ENCODE measurements at regions not wholly inside any gene's neighbourhood (a gene's known extent, or its start where the extent isn't known, plus 50 kb on each side); places are given as distances from the start of the nearest gene placed in this dataset.
"Not testable (repeated sequence)": the region's sequence is repeated elsewhere in the genome, so short reads cannot be mapped to it uniquely, and the experiment has no call there.

- no peak for TF ChIP-seq CTCF (IDR thresholded peaks at IDR 0.05; ENCODE audit: low read length)
- TF ChIP-seq EZH2 (IDR thresholded peaks at IDR 0.05; ENCODE audit: borderline replicate concordance, low read length) = no peak
Measured at GRCh38 chr2:183837157-183837556, 712.9 kb downstream of the NUP35 start.

GRCh38 chr2:183838295-183838694 lies 714.1 kb downstream of the NUP35 start:
- Histone ChIP-seq H3K9me2 (ENCODE audit: low read depth, low read length) (no peaks in the 10 kb centered on the region), H3K9ac (ENCODE audit: low read length) (no peak overlapping the region), H3K79me2 (ENCODE audit: insufficient read depth, low read length) (no peaks in the 10 kb centered on the region), H3K27me3 (ENCODE audit: insufficient read depth, low read length) (no peaks in the 10 kb centered on the region), H3K4me1 (ENCODE audit: insufficient read depth, low read length, severe bottlenecking) (no peaks in the 10 kb centered on the region), H3K36me3 (ENCODE audit: insufficient read depth, low read length) (no peaks in the 10 kb centered on the region), H3K4me3 (ENCODE audit: low read depth, low read length, poor library complexity, severe bottlenecking) (no peak overlapping the region), H3F3A (ENCODE audit: insufficient read depth, low read length) (no peaks in the 10 kb centered on the region), H4K20me1 (ENCODE audit: insufficient read depth, low read length) (no peaks in the 10 kb centered on the region), H3K4me2 (ENCODE audit: low read length) (no peak overlapping the region), H2AFZ (ENCODE audit: low read length) (no peak overlapping the region), H3K27ac (ENCODE audit: low read depth, low read length, poor library complexity, severe bottlenecking) (no peak overlapping the region), H3K9me3 (ENCODE audit: low read length) (no peaks in the 10 kb centered on the region)
- no peak for TF ChIP-seq EZH2 (IDR thresholded peaks at IDR 0.05; ENCODE audit: borderline replicate concordance, low read length)
- TF ChIP-seq CTCF (IDR thresholded peaks at IDR 0.05; ENCODE audit: low read length) = no peak

More at GRCh38 chr2:183837157-183837556, 712.9 kb downstream of the NUP35 start:
- Histone ChIP-seq H3K9ac (ENCODE audit: low read length) (no peak overlapping the region), H3K79me2 (ENCODE audit: insufficient read depth, low read length) (no peaks in the 10 kb centered on the region), H3K27ac (ENCODE audit: low read depth, low read length, poor library complexity, severe bottlenecking) (no peak overlapping the region), H2AFZ (ENCODE audit: low read length) (no peak overlapping the region), H3K4me1 (ENCODE audit: insufficient read depth, low read length, severe bottlenecking) (no peaks in the 10 kb centered on the region), H3F3A (ENCODE audit: insufficient read depth, low read length) (no peaks in the 10 kb centered on the region), H3K9me2 (ENCODE audit: low read depth, low read length) (no peaks in the 10 kb centered on the region), H3K36me3 (ENCODE audit: insufficient read depth, low read length) (no peaks in the 10 kb centered on the region), H3K4me2 (ENCODE audit: low read length) (no peak overlapping the region), H4K20me1 (ENCODE audit: insufficient read depth, low read length) (no peaks in the 10 kb centered on the region), H3K27me3 (ENCODE audit: insufficient read depth, low read length) (no peaks in the 10 kb centered on the region), H3K4me3 (ENCODE audit: low read depth, low read length, poor library complexity, severe bottlenecking) (no peak overlapping the region), H3K9me3 (ENCODE audit: low read length) (no peaks in the 10 kb centered on the region)

GRCh38 chr2:183840061-183840584 lies 715.9 kb downstream of the NUP35 start:
- no peaks in the 10 kb centered on the region for H3K27me3 ChIP-seq (ENCODE audit: insufficient read depth, low read length)
- no peaks in the 10 kb centered on the region for H4K20me1 ChIP-seq (ENCODE audit: insufficient read depth, low read length)
- no peak overlapping the region for H3K4me3 ChIP-seq (ENCODE audit: low read depth, low read length, poor library complexity, severe bottlenecking)
- no peak overlapping the region for H3K9ac ChIP-seq (ENCODE audit: low read length)
- no peaks in the 10 kb centered on the region for H3K79me2 ChIP-seq (ENCODE audit: insufficient read depth, low read length)
- H3K9me3 ChIP-seq (ENCODE audit: low read length) = no peaks in the 10 kb centered on the region
- H3K4me1 ChIP-seq (ENCODE audit: insufficient read depth, low read length, severe bottlenecking) = no peaks in the 10 kb centered on the region
- no peaks in the 10 kb centered on the region for H3K36me3 ChIP-seq (ENCODE audit: insufficient read depth, low read length)
- H3K9me2 ChIP-seq (ENCODE audit: low read depth, low read length) = no peaks in the 10 kb centered on the region
- no peaks in the 10 kb centered on the region for H3F3A ChIP-seq (ENCODE audit: insufficient read depth, low read length)
- H3K27ac ChIP-seq (ENCODE audit: low read depth, low read length, poor library complexity, severe bottlenecking) = no peak overlapping the region
- H2AFZ ChIP-seq (ENCODE audit: low read length) = no peak overlapping the region
- TF ChIP-seq CTCF (IDR thresholded peaks at IDR 0.05; ENCODE audit: low read length) = peak; percentile 24; the same call in 1 of the 2 replicates
- TF ChIP-seq EZH2 (IDR thresholded peaks at IDR 0.05; ENCODE audit: borderline replicate concordance, low read length) = no peak
- no peak overlapping the region for H3K4me2 ChIP-seq (ENCODE audit: low read length)

- H3F3A ChIP-seq (ENCODE audit: insufficient read depth, low read length); H4K20me1 ChIP-seq (ENCODE audit: insufficient read depth, low read length); H3K27ac ChIP-seq (ENCODE audit: low read depth, low read length, poor library complexity, severe bottlenecking); H3K36me3 ChIP-seq (ENCODE audit: insufficient read depth, low read length); H3K4me2 ChIP-seq (ENCODE audit: low read length); H3K9me2 ChIP-seq (ENCODE audit: low read depth, low read length); H3K9ac ChIP-seq (ENCODE audit: low read length); H3K4me3 ChIP-seq (ENCODE audit: low read depth, low read length, poor library complexity, severe bottlenecking); H3K79me2 ChIP-seq (ENCODE audit: insufficient read depth, low read length); H3K4me1 ChIP-seq (ENCODE audit: insufficient read depth, low read length, severe bottlenecking); H3K9me3 ChIP-seq (ENCODE audit: low read length); H2AFZ ChIP-seq (ENCODE audit: low read length); H3K27me3 ChIP-seq (ENCODE audit: insufficient read depth, low read length): not testable (repeated sequence)
Measured at GRCh38 chr2:183849826-183850225, 725.6 kb downstream of the NUP35 start.

Data from OCI-LY1 (cell line).